Transverse colon (tissue), 4 donors: ENCODE measurements at regions not wholly inside any gene's neighbourhood (a gene's known extent, or its start where the extent isn't known, plus 50 kb on each side); places are given as distances from the start of the nearest gene placed in this dataset.

Experiments
- CTCF ChIP-seq, 5 experiments: fragments of 200-600 bp in 3 of 5; fragments of 450-650 bp in 2 of 5; sonication (generic) in 3 of 5; IDR thresholded peaks; 1 replicate in 2 of 5; 2 replicates in 3 of 5; pipeline ENCODE4 v1.5.1; 2016 to 2017; ENCODE audit warnings: antibody characterized with exemption in 5 of 5, inconsistent platforms in 3 of 5, mild to moderate bottlenecking in 2 of 5, moderate library complexity in 1 of 5
- EP300 ChIP-seq: sonication (generic); formaldehyde crosslinking; IDR thresholded peaks from one replicate; pipeline ENCODE4 v1.6.1; 2017; ENCODE audit warnings: antibody characterized with exemption, low read depth
- POLR2A ChIP-seq: fragments of 450-650 bp; IDR thresholded peaks from one replicate; pipeline ENCODE4 v1.6.1; 2016; ENCODE audit warnings: antibody characterized with exemption, mild to moderate bottlenecking, moderate library complexity
- POLR2AphosphoS5 ChIP-seq, 3 donors: sonication (generic); formaldehyde crosslinking; IDR thresholded peaks; one replicate each; pipeline ENCODE4 v1.6.1; 2016; ENCODE audit warnings: antibody characterized with exemption in 3 of 3

- no peak for TF ChIP-seq CTCF (IDR thresholded peaks at IDR 0.05)
- no peak for TF ChIP-seq POLR2A
- no peak for TF ChIP-seq EP300
- TF ChIP-seq POLR2AphosphoS5 (IDR thresholded peaks at IDR 0.05) = no peak
Observed at GRCh38 chr7:126211875-126212274, 1040.9 kb downstream of the GRM8 start.
